Cardiac muscle cell (in vitro differentiated cells and primary cell): ENCODE measurements at regions not wholly inside any gene's neighbourhood (a gene's known extent, or its start where the extent isn't known, plus 50 kb on each side); places are given as distances from the start of the nearest gene placed in this dataset.

Source experiments
- DNase-seq, 2 donors: peaks; one replicate each; pipeline versions ENCODE4 v3.0.0 to v3.0.0-alpha.2; 2010 to 2017; ENCODE audit warnings: low read depth in 1 of 2, low spot score in 1 of 2
- H3K27ac ChIP-seq: fragments of 200-600 bp; sonication (generic); 2 replicates; pipeline ENCODE4 v1.5.1; 2016
- H3K27me3 ChIP-seq: fragments of 200-600 bp; sonication (generic); 2 replicates; pipeline ENCODE4 v1.6.0; 2016; ENCODE audit warnings: control low read depth
- H3K36me3 ChIP-seq: fragments of 200-600 bp; sonication (generic); 2 replicates; pipeline ENCODE4 v1.5.1; 2016; ENCODE audit warnings: control low read depth
- H3K4me1 ChIP-seq: fragments of 200-600 bp; sonication (generic); 2 replicates; pipeline ENCODE4 v1.8.1; 2017; ENCODE audit warnings: low read depth, mild to moderate bottlenecking, mixed run types
- H3K4me3 ChIP-seq: fragments of 200-600 bp; sonication (generic); 2 replicates; pipeline ENCODE4 v1.5.1; 2016; ENCODE audit warnings: mild to moderate bottlenecking
- H3K9me3 ChIP-seq: fragments of 200-600 bp; sonication (generic); 2 replicates; pipeline ENCODE4 v1.5.1; 2017; ENCODE audit warnings: low read depth, mild to moderate bottlenecking, control low read depth
- CTCF ChIP-seq: IDR thresholded peaks from 2 replicates; pipeline ENCODE4 v1.5.1; 2012; ENCODE audit warnings: low read depth, mild to moderate bottlenecking, low read length

GRCh38 chr2:10243926-10244270 lies 58.8 kb upstream of the HPCAL1 start:
- no peak overlapping the region for H3K4me3 ChIP-seq
- H3K27me3 ChIP-seq, result no peaks in the 10 kb centered on the region
- H3K36me3 ChIP-seq, result no peaks in the 10 kb centered on the region
- H3K9me3 ChIP-seq, result no peaks in the 10 kb centered on the region
- no peak for DNase-seq
- no peaks in the 10 kb centered on the region for H3K4me1 ChIP-seq
- TF ChIP-seq CTCF, result no peak
- H3K27ac ChIP-seq, result no peak overlapping the region

GRCh38 chr2:10245021-10245420 lies 57.7 kb upstream of the HPCAL1 start:
- no peak for DNase-seq
- Histone ChIP-seq H3K27ac (no peak overlapping the region), H3K27me3 (no peaks in the 10 kb centered on the region), H3K36me3 (no peaks in the 10 kb centered on the region), H3K4me3 (no peak overlapping the region), H3K9me3 (no peaks in the 10 kb centered on the region), H3K4me1 (no peaks in the 10 kb centered on the region)
- TF ChIP-seq CTCF, result no peak

GRCh38 chr2:10245661-10246060 lies 57.0 kb upstream of the HPCAL1 start:
- H3K9me3 ChIP-seq, result no peaks in the 10 kb centered on the region
- H3K4me1 ChIP-seq, result no peaks in the 10 kb centered on the region
- no peaks in the 10 kb centered on the region for H3K27me3 ChIP-seq
- TF ChIP-seq CTCF, result no peak
- no peak overlapping the region for H3K27ac ChIP-seq
- no peaks in the 10 kb centered on the region for H3K36me3 ChIP-seq
- DNase-seq, result no peak
- no peak overlapping the region for H3K4me3 ChIP-seq

GRCh38 chr2:10246370-10246769 lies 56.3 kb upstream of the HPCAL1 start:
- DNase-seq, result no peak
- H3K27ac ChIP-seq, result no peak overlapping the region
- H3K36me3 ChIP-seq, result no peaks in the 10 kb centered on the region
- no peaks in the 10 kb centered on the region for H3K4me1 ChIP-seq
- no peaks in the 10 kb centered on the region for H3K9me3 ChIP-seq
- TF ChIP-seq CTCF, result no peak
- H3K4me3 ChIP-seq, result no peak overlapping the region
- H3K27me3 ChIP-seq, result no peaks in the 10 kb centered on the region

GRCh38 chr2:10246831-10247230 lies 55.9 kb upstream of the HPCAL1 start:
- DNase-seq, result no peak
- H3K27ac ChIP-seq, result no peak overlapping the region
- no peak for TF ChIP-seq CTCF

GRCh38 chr2:10249798-10250197 lies 52.9 kb upstream of the HPCAL1 start:
- no peaks in the 10 kb centered on the region for H3K36me3 ChIP-seq
- no peaks in the 10 kb centered on the region for H3K9me3 ChIP-seq
- no peak overlapping the region for H3K27ac ChIP-seq
- H3K27me3 ChIP-seq, result no peaks in the 10 kb centered on the region
- TF ChIP-seq CTCF, result no peak
- no peak for DNase-seq
- no peaks in the 10 kb centered on the region for H3K4me1 ChIP-seq
- no peak overlapping the region for H3K4me3 ChIP-seq

More at GRCh38 chr2:10246831-10247230, 55.9 kb upstream of the HPCAL1 start:
- Histone ChIP-seq H3K4me3 (no peak overlapping the region), H3K27me3 (no peaks in the 10 kb centered on the region), H3K9me3 (no peaks in the 10 kb centered on the region), H3K4me1 (no peaks in the 10 kb centered on the region), H3K36me3 (no peaks in the 10 kb centered on the region)
